GM06990 (cell line): ENCODE measurements at regions not wholly inside any gene's neighbourhood (a gene's known extent, or its start where the extent isn't known, plus 50 kb on each side); places are given as distances from the start of the nearest gene placed in this dataset.
"Not testable (repeated sequence)": the region's sequence is repeated elsewhere in the genome, so short reads cannot be mapped to it uniquely, and the experiment has no call there.

Experiments
- DNase-seq: peaks from one replicate; pipeline ENCODE4 v3.0.0-alpha.2; 2011; ENCODE audit not compliant: insufficient read length; ENCODE audit errors: extremely low read depth
- H3K27me3 ChIP-seq: replicated peaks from 2 replicates; pipeline ENCODE4 v1.6.0; 2011; ENCODE audit warnings: low read length; ENCODE audit not compliant: control insufficient read depth, insufficient read depth
- H3K36me3 ChIP-seq: 2 replicates; pipeline ENCODE4 v1.5.1; 2011; ENCODE audit warnings: low read length; ENCODE audit not compliant: control insufficient read depth, insufficient read depth
- H3K4me3 ChIP-seq: replicated peaks from 2 replicates; pipeline ENCODE4 v1.5.1; 2011; ENCODE audit warnings: low read depth, mild to moderate bottlenecking, control low read depth, low read length
- CTCF ChIP-seq: IDR thresholded peaks from 2 replicates; pipeline ENCODE4 v1.5.1; 2011; ENCODE audit warnings: low read length, control low read depth, mild to moderate bottlenecking, inconsistent platforms; ENCODE audit not compliant: insufficient read depth, poor library complexity, severe bottlenecking

GRCh38 chr7:41404375-41405074, 298.4 kb downstream of the INHBA start:
- Histone ChIP-seq H3K27me3 (no peaks in the 10 kb centered on the region), H3K4me3 (no peak overlapping the region), H3K36me3 (no peaks in the 10 kb centered on the region)
- no peak for DNase-seq
- no peak for TF ChIP-seq CTCF

DNA sequence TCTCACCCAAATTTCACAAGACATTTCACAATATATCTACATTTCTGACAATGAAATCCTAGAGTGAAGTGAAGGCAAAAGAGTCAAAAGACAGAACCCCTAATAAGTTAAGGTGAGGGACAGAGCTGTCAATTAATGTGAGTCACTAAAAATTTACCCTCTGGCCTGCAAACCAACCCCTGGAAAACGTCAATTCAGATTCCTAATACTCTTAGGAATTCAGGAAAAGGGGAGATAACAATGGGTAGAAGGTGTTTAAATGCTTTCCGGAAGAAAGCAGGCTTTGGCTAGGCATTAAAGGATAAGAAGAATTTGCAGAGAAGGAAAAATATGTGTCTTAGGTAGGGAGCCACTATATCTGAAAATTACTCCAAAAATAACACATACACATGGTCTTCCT, 299.6 kb downstream of the INHBA start:
- no peak for TF ChIP-seq CTCF
- Histone ChIP-seq H3K4me3 (no peak overlapping the region), H3K27me3 (no peaks in the 10 kb centered on the region), H3K36me3 (no peaks in the 10 kb centered on the region)
- DNase-seq: no peak

GRCh38 chr7:41401833-41402232, 301.1 kb downstream of the INHBA start:
- DNase-seq: no peak
- Histone ChIP-seq H3K27me3 (no peaks in the 10 kb centered on the region), H3K4me3 (no peak overlapping the region), H3K36me3 (no peaks in the 10 kb centered on the region)
- TF ChIP-seq CTCF: no peak

GRCh38 chr7:41399171-41399570, 303.7 kb downstream of the INHBA start:
- no peak for DNase-seq
- H3K36me3 ChIP-seq: no peaks in the 10 kb centered on the region
- H3K4me3 ChIP-seq: no peak overlapping the region
- no peak for TF ChIP-seq CTCF
- H3K27me3 ChIP-seq: no peaks in the 10 kb centered on the region

DNA sequence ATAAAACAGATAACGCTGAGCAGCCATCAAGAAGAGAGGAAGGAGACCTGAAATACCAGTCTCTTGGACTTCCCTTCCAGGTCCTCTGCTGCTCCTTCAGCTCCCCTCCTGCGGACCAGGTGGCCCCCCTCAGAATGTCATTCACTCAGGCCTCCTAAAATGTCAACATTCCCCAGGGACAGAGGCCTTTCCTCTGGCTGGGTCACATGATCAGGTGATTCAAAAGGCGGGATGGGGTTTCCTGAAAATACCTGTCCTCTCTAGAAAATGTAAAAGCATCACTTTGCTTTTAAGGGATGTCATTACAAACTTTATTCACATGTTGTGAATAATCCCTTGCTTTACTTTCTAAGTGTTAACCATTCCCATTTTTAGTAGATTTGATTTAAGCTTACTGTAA, 311.1 kb downstream of the INHBA start:
- H3K4me3 ChIP-seq: no peak overlapping the region
- no peak for DNase-seq
- no peaks in the 10 kb centered on the region for H3K36me3 ChIP-seq
- no peaks in the 10 kb centered on the region for H3K27me3 ChIP-seq
- no peak for TF ChIP-seq CTCF

DNA sequence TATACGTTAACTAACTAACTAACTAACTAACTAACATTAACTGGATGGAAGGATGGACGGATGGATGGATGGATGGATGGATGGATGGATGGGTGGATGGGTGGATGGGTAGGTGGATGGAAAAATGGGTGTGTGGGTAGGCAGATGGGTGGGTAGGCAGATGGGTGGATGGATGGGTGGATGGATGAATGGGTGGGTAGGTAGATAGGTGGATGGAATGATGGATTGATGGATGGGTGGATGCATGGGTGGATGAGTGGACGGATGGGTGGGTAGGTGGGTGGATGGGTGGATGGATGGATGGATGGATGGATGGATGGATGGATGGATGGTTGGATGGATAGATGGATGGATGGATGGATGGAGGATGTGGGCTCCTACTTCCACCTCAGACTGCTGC, 314.0 kb downstream of the INHBA start:
- not testable (repeated sequence) for H3K27me3 ChIP-seq, DNase-seq, H3K4me3 ChIP-seq, H3K36me3 ChIP-seq
